Heart left ventricle (tissue), 16 donors: ENCODE measurements at regions not wholly inside any gene's neighbourhood (a gene's known extent, or its start where the extent isn't known, plus 50 kb on each side); places are given as distances from the start of the nearest gene placed in this dataset.

Experiments used
- ATAC-seq, 4 donors: fragments of 200-7000 bp; cut with Tn5 transposase; one replicate each; pipeline ENCODE4 v1.9.1; 2020 to 2022; ENCODE audit warnings: moderate library complexity in 4 of 4, mild to moderate bottlenecking in 3 of 4, moderate number of reproducible peaks in 1 of 4
- DNase-seq, 5 donors: peaks; one replicate each; pipeline ENCODE4 v3.0.0-alpha.2; 2020
- H3K27ac ChIP-seq, 12 donors: fragments of 200-600 bp; sonication (generic) in 4 of 12; one replicate each; pipeline versions ENCODE4 v1.5.0 to v1.8.0; 2016 to 2022; ENCODE audit warnings: mild to moderate bottlenecking in 2 of 12
- H3K27me3 ChIP-seq, 9 donors: fragments of 200-600 bp; sonication (generic) in 2 of 9; one replicate each; pipeline versions ENCODE4 v1.5.1 to v1.8.0; 2016 to 2022; ENCODE audit warnings: mild to moderate bottlenecking in 3 of 9
- H3K36me3 ChIP-seq, 9 donors: fragments of 200-600 bp; sonication (generic) in 2 of 9; one replicate each; pipeline versions ENCODE4 v1.5.0 to v1.8.0; 2018 to 2022; ENCODE audit warnings: mild to moderate bottlenecking in 2 of 9
- H3K4me1 ChIP-seq, 12 donors: fragments of 200-600 bp; sonication (generic) in 4 of 12; one replicate each; pipeline versions ENCODE4 v1.5.0 to v1.8.0; 2016 to 2022; ENCODE audit warnings: mild to moderate bottlenecking in 3 of 12
- H3K4me3 ChIP-seq, 12 donors: fragments of 200-600 bp; sonication (generic) in 4 of 12; one replicate each; pipeline versions ENCODE4 v1.5.0 to v1.8.0; 2017 to 2022; ENCODE audit warnings: mild to moderate bottlenecking in 9 of 12, moderate library complexity in 4 of 12
- H3K9me3 ChIP-seq, 12 donors: fragments of 200-600 bp; sonication (generic) in 4 of 12; one replicate each; pipeline versions ENCODE4 v1.5.0 to v1.8.0; 2016 to 2022; ENCODE audit warnings: mild to moderate bottlenecking in 1 of 12
- POLR2A ChIP-seq, 2 donors: fragments of 450-650 bp; IDR thresholded peaks; one replicate each; pipeline ENCODE4 v1.6.1; 2017; ENCODE audit warnings: antibody characterized with exemption in 2 of 2, mild to moderate bottlenecking in 2 of 2, moderate library complexity in 2 of 2
- WGBS, 4 donors: extraction: QIAGEN DNeasy Blood & Tissue Kit in 2 of 4; methylation state at CpG; one replicate each; pipeline versions ENCODE4 v1.1.5 to v1.1.7; 2013 to 2018; 5-methylcytosine and 5-hydroxymethylcytosine counted together
- intact Hi-C, 10 donors: fragments of 100-400 bp; cut with DNase I; formaldehyde crosslinking; loops; one replicate each; pipeline versions ENCODE4 v1.11.1 to v1.14.2; 2022
- TF ChIP-seq, protein P1 (sequence below), 12 donors: fragments of 200-600 bp; sonication (generic) in 4 of 12; IDR thresholded peaks; one replicate each; pipeline versions ENCODE4 v1.5.0 to v1.8.0; 2018 to 2022; ENCODE audit warnings: antibody characterized with exemption in 12 of 12, mild to moderate bottlenecking in 5 of 12
- donor health status: ischemic (EF 13 %, LVEDD 7.1; RV severe dilation, severe dysfunction).
- donor health status: healthy with polysubstance abuse.
- donor health status: DM: no; HTN: yes; CAD: no.
- donor health status: DM: no; HTN: no; CAD: no.
- donor health status: ischemic (EF 25% LVEDD 6.9; RV normal size, moderate dysfunction).
- donor health status: ischemic (EF 25% LVEDD 5.7; RV mildly dilated, moderate dysfunction).
- donor health status: healthy.
- donor health status: DM: yes; HTN: yes; CAD: no.
- donor health status: ischemic (EF 35%, LVEDD 5.7; RV mildly dilated, moderate dysfunction).
- donor health status: nonischemic (EF 11% LVEDD 7.7; RV severe dilation, severe dysfunction).
- donor health status: DM: yes; HTN: yes; CAD: no.
- donor health status: PGD.
- donor health status: ischemic (EF 29% LVEDD 5.4; RV normal size, mild dysfunction).
- donor health status: nonischemic (EF 23%, LVEDD 6.1; RV moderate dilation, normal function).

DNA sequence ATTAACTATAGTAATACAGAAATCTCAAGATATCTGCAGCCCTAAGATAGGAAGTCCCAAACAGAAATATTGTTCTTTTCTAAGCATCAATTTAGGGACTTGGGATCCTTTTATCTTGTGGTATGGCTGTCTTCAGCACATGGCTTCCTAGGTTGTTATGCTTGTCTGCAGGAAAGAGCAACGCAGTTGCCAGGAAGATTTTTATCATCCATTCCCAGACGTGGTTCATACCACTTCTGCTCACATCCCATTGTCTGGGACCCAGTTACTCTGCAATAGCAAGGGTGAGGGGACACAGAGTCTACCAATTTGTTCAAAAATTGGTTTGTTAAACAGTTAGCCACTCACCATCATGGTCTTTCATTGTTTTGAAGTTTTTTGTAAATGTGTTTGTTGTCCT lies 85.6 kb upstream of the RXFP2 start:
- 34 to 48% (median 41%) methylated on average over 2 of the region's 2 CpGs for WGBS, 4 donors
- H3K4me1 ChIP-seq = no peaks in the 10 kb centered on the region
- DNase-seq (no peak), ATAC-seq (no peak)
- no peak overlapping the region for H3K4me3 ChIP-seq
- no peaks in the 10 kb centered on the region for H3K36me3 ChIP-seq
- TF ChIP-seq POLR2A (IDR thresholded peaks at IDR 0.05) = no peak
- TF ChIP-seq, protein P1, sequence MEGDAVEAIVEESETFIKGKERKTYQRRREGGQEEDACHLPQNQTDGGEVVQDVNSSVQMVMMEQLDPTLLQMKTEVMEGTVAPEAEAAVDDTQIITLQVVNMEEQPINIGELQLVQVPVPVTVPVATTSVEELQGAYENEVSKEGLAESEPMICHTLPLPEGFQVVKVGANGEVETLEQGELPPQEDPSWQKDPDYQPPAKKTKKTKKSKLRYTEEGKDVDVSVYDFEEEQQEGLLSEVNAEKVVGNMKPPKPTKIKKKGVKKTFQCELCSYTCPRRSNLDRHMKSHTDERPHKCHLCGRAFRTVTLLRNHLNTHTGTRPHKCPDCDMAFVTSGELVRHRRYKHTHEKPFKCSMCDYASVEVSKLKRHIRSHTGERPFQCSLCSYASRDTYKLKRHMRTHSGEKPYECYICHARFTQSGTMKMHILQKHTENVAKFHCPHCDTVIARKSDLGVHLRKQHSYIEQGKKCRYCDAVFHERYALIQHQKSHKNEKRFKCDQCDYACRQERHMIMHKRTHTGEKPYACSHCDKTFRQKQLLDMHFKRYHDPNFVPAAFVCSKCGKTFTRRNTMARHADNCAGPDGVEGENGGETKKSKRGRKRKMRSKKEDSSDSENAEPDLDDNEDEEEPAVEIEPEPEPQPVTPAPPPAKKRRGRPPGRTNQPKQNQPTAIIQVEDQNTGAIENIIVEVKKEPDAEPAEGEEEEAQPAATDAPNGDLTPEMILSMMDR (IDR thresholded peaks at IDR 0.05) = no peak
- intact Hi-C loops = no loop called here
- no peaks in the 10 kb centered on the region for H3K9me3 ChIP-seq
- no peaks in the 10 kb centered on the region for H3K27me3 ChIP-seq
- no peak overlapping the region for H3K27ac ChIP-seq

DNA sequence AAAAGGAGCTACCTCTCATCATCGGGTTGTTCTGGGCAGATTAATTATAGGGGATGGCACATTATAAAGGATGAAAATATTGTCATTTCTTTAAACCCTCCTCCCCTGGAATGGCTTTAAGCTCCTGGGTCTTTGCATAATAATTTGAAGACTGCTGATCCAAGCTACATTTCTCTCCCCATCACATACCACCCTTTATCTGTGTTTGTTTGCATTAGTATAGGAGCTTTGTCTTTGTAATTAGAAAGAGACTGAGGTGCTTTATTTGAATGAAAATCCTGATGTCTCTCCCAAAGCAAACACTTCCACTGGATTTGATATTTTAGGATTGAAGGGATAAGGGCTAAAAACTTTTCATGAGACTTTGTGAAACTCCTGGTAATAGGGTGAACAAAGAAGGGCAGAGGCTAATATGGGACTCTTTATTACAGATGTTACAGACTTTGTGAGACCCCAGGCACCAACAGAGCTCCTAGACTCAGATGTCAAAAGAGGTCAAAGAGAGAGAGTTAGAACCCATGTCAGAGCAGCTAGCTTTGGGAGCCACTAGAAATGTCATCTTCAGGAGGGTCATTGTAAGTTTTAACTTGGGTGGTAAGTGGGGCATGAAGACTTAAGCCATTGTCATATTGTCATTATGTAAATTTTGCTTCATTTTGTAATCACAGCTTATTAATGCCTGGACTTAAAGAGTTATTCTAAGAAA lies 75.3 kb upstream of the RXFP2 start:
- Histone ChIP-seq H3K36me3 (no peaks in the 10 kb centered on the region), H3K27me3 (no peaks in the 10 kb centered on the region), H3K9me3 (peaks cover 0 to 20% (median 0%) of the 10 kb centered on the region in 12 donors), H3K4me3 (no peak overlapping the region), H3K27ac (no peak overlapping the region), H3K4me1 (no peaks in the 10 kb centered on the region)
- intact Hi-C loops = no loop called here
- DNase-seq = no peak
- 39 to 54% (median 42%) methylated on average over 1 of the region's 1 CpG for WGBS, 4 donors
- no peak for ATAC-seq
- TF ChIP-seq POLR2A (IDR thresholded peaks at IDR 0.05) = no peak
- TF ChIP-seq, protein P1 (IDR thresholded peaks at IDR 0.05) = no peak

DNA sequence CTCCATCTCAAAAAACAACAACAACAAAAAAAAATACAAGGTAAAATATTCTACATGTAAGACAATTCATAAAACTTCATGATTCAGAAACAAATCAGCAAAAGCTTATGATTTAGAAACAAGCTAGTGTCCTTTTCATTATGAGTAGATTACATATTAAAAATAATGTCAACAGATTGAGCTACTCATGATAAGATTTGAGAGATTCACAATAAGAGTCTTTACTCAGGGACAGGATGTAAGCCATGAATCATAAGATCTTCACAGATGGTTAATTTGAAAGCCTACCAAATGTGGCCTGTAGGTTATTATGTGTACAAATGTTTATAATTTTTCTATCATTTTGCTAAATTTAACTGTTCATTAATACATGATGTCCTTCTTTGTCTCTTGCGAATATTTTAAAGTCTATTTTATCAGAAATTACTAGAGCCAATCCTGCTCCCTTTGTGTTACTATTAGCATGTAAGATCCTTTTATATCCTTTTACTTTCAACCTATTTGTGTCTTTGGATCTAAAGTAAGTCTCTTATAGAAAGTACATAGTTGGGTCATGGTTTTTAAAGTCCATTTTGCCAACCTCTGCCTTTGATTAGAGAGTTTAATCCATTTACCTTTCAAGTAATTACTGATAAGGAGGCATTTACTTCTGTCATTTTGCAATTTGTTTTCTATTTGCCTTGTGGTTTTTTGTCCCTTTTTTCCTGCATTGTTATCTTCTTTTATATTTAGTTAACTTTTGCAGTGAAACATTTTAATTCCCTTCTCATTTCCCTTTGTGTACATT lies 68.3 kb upstream of the RXFP2 start:
- no peak overlapping the region for H3K27ac ChIP-seq
- H3K4me1 ChIP-seq = peaks cover 0 to 3% (median 0%) of the 10 kb centered on the region in 12 donors
- H3K36me3 ChIP-seq = no peaks in the 10 kb centered on the region
- DNase-seq (no peak), ATAC-seq (no peak)
- peaks cover 0 to 4% (median 0%) of the 10 kb centered on the region in 9 donors for H3K27me3 ChIP-seq
- no peak for TF ChIP-seq POLR2A (IDR thresholded peaks at IDR 0.05)
- TF ChIP-seq, protein P1 (IDR thresholded peaks at IDR 0.05) = no peak
- H3K4me3 ChIP-seq = no peak overlapping the region
- intact Hi-C loops = loop anchor here in 1 of 10 donors (10.0 kb wide), 1 partner anchor 126 kb away; no protein-coding TSS in a partner anchor
- WGBS, 4 donors = 67 to 87% (median 76%) methylated on average over 1 of the region's 1 CpG
- peaks cover 0 to 7% (median 0%) of the 10 kb centered on the region in 12 donors for H3K9me3 ChIP-seq

DNA sequence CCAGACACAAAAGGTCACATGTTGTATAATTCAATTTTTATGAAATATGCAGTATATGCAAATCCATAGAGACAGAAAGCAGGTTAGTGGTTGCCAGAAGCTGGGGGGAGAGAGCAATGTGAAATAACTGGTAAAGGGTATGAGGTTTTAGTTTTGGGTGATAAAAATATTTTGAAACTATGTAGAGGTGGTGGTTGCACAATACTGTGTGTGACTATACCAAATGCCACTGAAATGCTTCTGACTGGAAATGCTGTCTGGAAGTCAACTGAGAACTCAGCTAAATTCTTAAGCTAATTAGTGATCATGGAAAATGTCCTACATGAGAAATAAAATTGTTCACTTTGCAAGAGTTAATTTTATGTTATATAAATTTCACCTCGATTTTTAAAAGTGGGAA lies 65.3 kb upstream of the RXFP2 start:
- Histone ChIP-seq H3K4me1 (peaks cover 0 to 3% (median 0%) of the 10 kb centered on the region in 12 donors), H3K4me3 (no peak overlapping the region), H3K36me3 (no peaks in the 10 kb centered on the region), H3K9me3 (no peaks in the 10 kb centered on the region), H3K27me3 (peaks cover 0 to 4% (median 0%) of the 10 kb centered on the region in 9 donors), H3K27ac (no peak overlapping the region)
- TF ChIP-seq, protein P1 (IDR thresholded peaks at IDR 0.05) = no peak
- no peak for TF ChIP-seq POLR2A (IDR thresholded peaks at IDR 0.05)
- ATAC-seq (no peak), DNase-seq (no peak)
- intact Hi-C loops = loop anchor here in 1 of 10 donors (10.0 kb wide), 1 partner anchor 129 kb away; no protein-coding TSS in a partner anchor
- WGBS, 4 donors = 68 to 84% (median 74%) methylated on average over 1 of the region's 1 CpG
